Retinal pigment epithelial cell (primary cell): ENCODE measurements at regions not wholly inside any gene's neighbourhood (a gene's known extent, or its start where the extent isn't known, plus 50 kb on each side); places are given as distances from the start of the nearest gene placed in this dataset.

Experiments used
- DNase-seq: peaks from one replicate; pipeline ENCODE4 v3.0.0-alpha.2; 2010; ENCODE audit warnings: low read depth
- H3K4me3 ChIP-seq: 2 replicates; pipeline ENCODE4 v1.5.1; 2011; ENCODE audit warnings: mild to moderate bottlenecking, low read length, control low read depth, moderate library complexity
- CTCF ChIP-seq: conservative IDR thresholded peaks from 2 replicates; pipeline ENCODE4 v1.5.1; 2011; ENCODE audit warnings: low read depth, low read length, control low read depth, inconsistent platforms

GRCh38 chrX:7447801-7448499 is 300.0 kb upstream of the PUDP start:
- no peak overlapping the region for H3K4me3 ChIP-seq
- no peak for DNase-seq
- TF ChIP-seq CTCF = no peak

GRCh38 chrX:7446815-7447214 is 298.9 kb upstream of the PUDP start:
- no peak overlapping the region for H3K4me3 ChIP-seq
- TF ChIP-seq CTCF = no peak
- DNase-seq = no peak

- no peak for DNase-seq
- no peak overlapping the region for H3K4me3 ChIP-seq
- no peak for TF ChIP-seq CTCF
Measured at GRCh38 chrX:7444967-7445366, 297.0 kb upstream of the PUDP start.

- no peak for DNase-seq
- no peak overlapping the region for H3K4me3 ChIP-seq
- TF ChIP-seq CTCF = no peak
Measured at GRCh38 chrX:7441586-7441985, 293.6 kb upstream of the PUDP start.

- DNase-seq = no peak
- H3K4me3 ChIP-seq = no peak overlapping the region
- no peak for TF ChIP-seq CTCF
Measured at GRCh38 chrX:7435822-7436221, 287.9 kb upstream of the PUDP start.

GRCh38 chrX:7432901-7433300 is 284.9 kb upstream of the PUDP start:
- no peak for TF ChIP-seq CTCF
- DNase-seq = no peak
- no peak overlapping the region for H3K4me3 ChIP-seq

- DNase-seq = no peak
- H3K4me3 ChIP-seq = no peak overlapping the region
- no peak for TF ChIP-seq CTCF
Measured at GRCh38 chrX:7420717-7421116, 272.8 kb upstream of the PUDP start.
